ENCODE measurements at regions not wholly inside any gene's neighbourhood (a gene's known extent, or its start where the extent isn't known, plus 50 kb on each side); places are given as distances from the start of the nearest gene placed in this dataset.

- no peak overlapping the region for H3K4ac ChIP-seq (replicated peaks; ENCODE audit: insufficient read length, low read depth, low read length)
- no peaks in the 10 kb centered on the region for H3K27me3 ChIP-seq (replicated peaks in 1 of 4; ENCODE audit: control insufficient read depth in 3 of 4, extremely low read depth in 1 of 4, insufficient read depth in 3 of 4, low read length in 3 of 4)
- H2AFZ ChIP-seq (ENCODE audit: low read length): no peak overlapping the region
- TF ChIP-seq SP4 (IDR thresholded peaks at IDR 0.05; ENCODE audit: low read length): no peak
- TF ChIP-seq RFX5 (IDR thresholded peaks at IDR 0.05; ENCODE audit: borderline replicate concordance, low read depth, low read length): no peak
- no peak for TF ChIP-seq RBBP5 (IDR thresholded peaks at IDR 0.05; ENCODE audit: borderline replicate concordance, low read depth, low read length)
- TF ChIP-seq JUND (IDR thresholded peaks at IDR 0.05; ENCODE audit: low read length): no peak
- no peak overlapping the region for H3K14ac ChIP-seq (ENCODE audit: insufficient read length)
- H3K4me3 ChIP-seq (ENCODE audit: extremely low read depth in 1 of 4, insufficient read depth in 2 of 4, low read depth in 3 of 4, low read length in 4 of 4): no peak overlapping the region
- CTCF ChIA-PET (ENCODE audit: partially characterized antibody): no interaction called here
- H4K91ac ChIP-seq (replicated peaks; ENCODE audit: insufficient read length, low read length): no peak overlapping the region
- H2AK5ac ChIP-seq (ENCODE audit: low read depth, low read length): no peak overlapping the region
- no peak overlapping the region for H3K18ac ChIP-seq (ENCODE audit: extremely low read depth, low read length)
- no peak overlapping the region for H4K8ac ChIP-seq (ENCODE audit: extremely low read depth, insufficient read depth, low read length)
- DNase-seq (ENCODE audit: low read depth in 1 of 2, low spot score in 2 of 2) (no peak), FAIRE-seq (no peak)
- no peak overlapping the region for H3K27ac ChIP-seq (ENCODE audit: low read depth, low read length)
- H3K36me3 ChIP-seq (ENCODE audit: control insufficient read depth in 2 of 4, insufficient read depth in 4 of 4, low read length in 3 of 4): no peaks in the 10 kb centered on the region
- no peaks in the 10 kb centered on the region for H3K23me2 ChIP-seq (ENCODE audit: low read depth, low read length)
- no peak overlapping the region for H2BK12ac ChIP-seq (ENCODE audit: low read depth, low read length)
- no peak overlapping the region for H4K5ac ChIP-seq (ENCODE audit: insufficient read length, low read depth, low read length)
- no peaks in the 10 kb centered on the region for H3K9me3 ChIP-seq (ENCODE audit: insufficient read depth in 2 of 2, low read depth in 1 of 2, low read length in 1 of 2)
- H2BK15ac ChIP-seq (ENCODE audit: low read length): no peak overlapping the region
- 89% methylated on average over 2 of the region's 2 CpGs; no CpG with 5 or more reads in 1 of the 2 experiments for WGBS, 2 experiments (ENCODE audit: extremely low coverage in 1 of 2, insufficient coverage in 1 of 2, insufficient read length in 1 of 2, insufficient replicate concordance in 2 of 2, low coverage in 1 of 2, low lambda C conversion rate in 2 of 2, missing lambda C conversion rate in 1 of 2)
- H3K23ac ChIP-seq (ENCODE audit: insufficient read length): no peak overlapping the region
- H3K9ac ChIP-seq (replicated peaks in 1 of 4; ENCODE audit: extremely low read depth in 1 of 4, low read depth in 3 of 4, low read length in 3 of 4): no peak overlapping the region
- H2BK20ac ChIP-seq (ENCODE audit: low read length): no peak overlapping the region
- H2BK5ac ChIP-seq (ENCODE audit: low read depth, low read length): no peak overlapping the region
- POLR2A ChIA-PET (ENCODE audit: partially characterized antibody): no interaction called here
- H3K79me1 ChIP-seq (ENCODE audit: low read depth, low read length): no peaks in the 10 kb centered on the region
- no peak overlapping the region for H3K56ac ChIP-seq (replicated peaks; ENCODE audit: insufficient read length, low read depth, low read length)
- H3K4me2 ChIP-seq (ENCODE audit: insufficient read depth in 1 of 2, low read depth in 2 of 2, low read length in 2 of 2): no peak overlapping the region
- no peaks in the 10 kb centered on the region for H4K20me1 ChIP-seq (replicated peaks in 1 of 2; ENCODE audit: control insufficient read depth in 1 of 2, insufficient read depth in 2 of 2, low read length in 2 of 2)
- H2BK120ac ChIP-seq (replicated peaks; ENCODE audit: low read depth, low read length): no peak overlapping the region
- no peaks in the 10 kb centered on the region for H3K4me1 ChIP-seq (replicated peaks in 1 of 4; ENCODE audit: control insufficient read depth in 3 of 4, insufficient read depth in 4 of 4, low read length in 3 of 4)
- H3K79me2 ChIP-seq (ENCODE audit: control insufficient read depth in 1 of 2, insufficient read depth in 2 of 2, low read length in 2 of 2): no peaks in the 10 kb centered on the region
Measured at GRCh38 chr15:46861796-46862195, 855.5 kb upstream of the SEMA6D start.

Measured in H1 (cell line).